HCT116 (cell line): ENCODE measurements at regions not wholly inside any gene's neighbourhood (a gene's known extent, or its start where the extent isn't known, plus 50 kb on each side); places are given as distances from the start of the nearest gene placed in this dataset.

ENCODE experiments used
- ATAC-seq: fragments of 200-7000 bp; cut with Tn5 transposase; 2 replicates; pipeline ENCODE4 v1.9.1; 2020; ENCODE audit warnings: mild to moderate bottlenecking, moderate library complexity
- BruUV-seq: library from RNA; stranded (reverse); fragments of 400-500 nt; replicated peaks from 2 replicates; lab custom pipeline; 2021; lab: Mats Ljungman, UMichigan
- CTCF ChIA-PET: fragments of 300-600 bp; sonication (Branson Sonifier 250); formaldehyde crosslinking; loops from one replicate; lab custom pipeline; 2021; ENCODE audit warnings: antibody characterized with exemption; lab: Charles Lee
- POLR2A ChIA-PET: fragments of 300-600, 350-600 bp; sonication (Branson Sonifier 250); formaldehyde crosslinking; loops from one replicate; lab custom pipeline; 2021; ENCODE audit warnings: antibody characterized with exemption; lab: Charles Lee
- RAD21 ChIA-PET, 2 experiments: fragments of 300-600 bp; sonication (Branson Sonifier 250); formaldehyde crosslinking; loops; one replicate each; lab custom pipeline; 2023; ENCODE audit warnings: low total read pairs in 2 of 2; ENCODE audit not compliant: uncharacterized antibody in 2 of 2, unreplicated experiment in 2 of 2, low non-redundant PET in 1 of 2; lab: Charles Lee
- DNase-seq: peaks from one replicate; pipeline ENCODE4 v3.0.0-alpha.2; 2010; ENCODE audit warnings: low read depth, low spot score
- H2AFZ ChIP-seq: fragments of 200-600 bp; shearing (Covaris generic), sonication (generic); 2 replicates; pipeline ENCODE4 v1.6.1; 2017; ENCODE audit warnings: low read depth, mixed run types, mixed read lengths, antibody characterized with exemption, low read length; ENCODE audit not compliant: poor library complexity, severe bottlenecking
- H3K27ac ChIP-seq: 2 replicates; pipeline ENCODE4 v1.5.1; 2012; ENCODE audit warnings: low read depth, low read length
- H3K27me3 ChIP-seq: fragments of 200-600 bp; sonication (generic); 2 replicates; pipeline ENCODE4 v1.6.1; 2016; ENCODE audit warnings: mixed run types, low read length, mixed read lengths; ENCODE audit not compliant: insufficient read depth
- H3K36me3 ChIP-seq, 2 experiments: fragments of 200-500 bp in 1 of 2; fragments of 200-600 bp in 1 of 2; sonication (Bioruptor generic) in 1 of 2; sonication (generic) in 1 of 2; 2 replicates each; pipeline versions ENCODE4 v1.5.1 to v1.6.1; 2014 to 2016; ENCODE audit warnings: low read length in 2 of 2, inconsistent platforms in 1 of 2, mixed read lengths in 1 of 2, mixed run types in 1 of 2; ENCODE audit not compliant: insufficient read depth in 2 of 2, control insufficient read depth in 1 of 2
- H3K4me1 ChIP-seq, 2 experiments: fragments of 200-600 bp in 1 of 2; sonication (generic) in 1 of 2; 2 replicates each; pipeline versions ENCODE4 v1.5.1 to v1.6.1; 2012 to 2017; ENCODE audit warnings: low read length in 2 of 2, inconsistent platforms in 1 of 2, mild to moderate bottlenecking in 1 of 2, mixed read lengths in 1 of 2, mixed run types in 1 of 2, moderate library complexity in 1 of 2; ENCODE audit not compliant: insufficient read depth in 2 of 2, control insufficient read depth in 1 of 2
- H3K4me2 ChIP-seq: fragments of 200-600 bp; sonication (generic); 2 replicates; pipeline ENCODE4 v1.6.1; 2017; ENCODE audit warnings: mixed run types, low read length, mixed read lengths
- H3K4me3 ChIP-seq, 2 experiments: fragments of 200-600 bp in 1 of 2; sonication (generic) in 1 of 2; replicated peaks in 1 of 2; 2 replicates each; pipeline ENCODE4 v1.5.1; 2011 to 2016; ENCODE audit warnings: low read length in 2 of 2, control low read depth in 1 of 2, low read depth in 1 of 2, mild to moderate bottlenecking in 1 of 2, mixed read lengths in 1 of 2, mixed run types in 1 of 2
- H3K79me2 ChIP-seq: fragments of 200-600 bp; sonication (generic); 2 replicates; pipeline ENCODE4 v1.6.1; 2017; ENCODE audit warnings: mild to moderate bottlenecking, mixed run types, low read length, moderate library complexity, mixed read lengths; ENCODE audit not compliant: insufficient read depth
- H3K9ac ChIP-seq: fragments of 200-600 bp; sonication (generic); 2 replicates; pipeline ENCODE4 v1.6.1; 2016; ENCODE audit warnings: low read length, mixed read lengths
- H3K9me2 ChIP-seq: fragments of 200-600 bp; sonication (generic), shearing (Covaris generic); 2 replicates; pipeline ENCODE4 v1.6.1; 2017; ENCODE audit warnings: mixed run types, mild to moderate bottlenecking, moderate library complexity; ENCODE audit not compliant: insufficient read depth
- H3K9me3 ChIP-seq, 2 experiments: fragments of 200-500 bp in 1 of 2; fragments of 200-600 bp in 1 of 2; sonication (Bioruptor generic) in 1 of 2; sonication (generic) in 1 of 2; 2 replicates each; pipeline ENCODE4 v1.6.1; 2014 to 2017; ENCODE audit warnings: low read length in 2 of 2, mixed read lengths in 2 of 2, inconsistent platforms in 1 of 2, low read depth in 1 of 2, mild to moderate bottlenecking in 1 of 2, mixed run types in 1 of 2, moderate library complexity in 1 of 2; ENCODE audit not compliant: control insufficient read depth in 1 of 2, insufficient read depth in 1 of 2
- H4K20me1 ChIP-seq: fragments of 200-600 bp; sonication (generic), shearing (Covaris generic); 2 replicates; pipeline ENCODE4 v1.6.1; 2017; ENCODE audit warnings: mixed run types, mild to moderate bottlenecking, moderate library complexity; ENCODE audit not compliant: insufficient read depth
- CEBPB ChIP-seq: IDR thresholded peaks from 2 replicates; pipeline ENCODE4 v1.6.1; 2012; ENCODE audit warnings: low read depth
- EGR1 ChIP-seq: IDR thresholded peaks from 2 replicates; pipeline ENCODE4 v1.6.1; 2012; ENCODE audit warnings: low read depth
- ELF1 ChIP-seq: IDR thresholded peaks from 2 replicates; pipeline ENCODE4 v1.6.1; 2012; ENCODE audit warnings: low read depth, borderline replicate concordance
- EZH2 ChIP-seq: fragments of 200-600 bp; sonication (generic); IDR thresholded peaks from 2 replicates; pipeline ENCODE4 v1.6.1; 2017; ENCODE audit warnings: antibody characterized with exemption, mixed run types
- JUND ChIP-seq: IDR thresholded peaks from 2 replicates; pipeline ENCODE4 v1.6.1; 2012
- POLR2A ChIP-seq: IDR thresholded peaks from 2 replicates; pipeline ENCODE4 v1.7.0; 2011; ENCODE audit warnings: borderline replicate concordance; ENCODE audit not compliant: insufficient read depth, insufficient read length; ENCODE audit errors: extremely low read depth
- SIN3A ChIP-seq: IDR thresholded peaks from 2 replicates; pipeline ENCODE4 v1.6.1; 2012; ENCODE audit warnings: low read depth
- SP1 ChIP-seq: IDR thresholded peaks from 2 replicates; pipeline ENCODE4 v1.6.1; 2012; ENCODE audit warnings: low read depth
- SRF ChIP-seq: IDR thresholded peaks from 2 replicates; pipeline ENCODE4 v1.6.1; 2012; ENCODE audit warnings: low read depth
- TCF7L2 ChIP-seq: IDR thresholded peaks from 2 replicates; pipeline ENCODE4 v1.7.0; 2011; ENCODE audit warnings: borderline replicate concordance, inconsistent platforms; ENCODE audit not compliant: insufficient read depth, insufficient read length; ENCODE audit errors: extremely low read depth
- YY1 ChIP-seq: IDR thresholded peaks from 2 replicates; pipeline ENCODE4 v1.6.1; 2011; ENCODE audit warnings: low read length, low read depth, moderate library complexity, mild to moderate bottlenecking; ENCODE audit not compliant: insufficient replicate concordance; ENCODE audit errors: extremely low read depth
- ZFX ChIP-seq: fragments of 450-650 bp; IDR thresholded peaks from 2 replicates; pipeline ENCODE4 v1.6.1; 2017
- ZNF274 ChIP-seq: fragments of 200-500 bp; sonication (Bioruptor generic); IDR thresholded peaks from 2 replicates; pipeline ENCODE4 v1.6.1; 2014; ENCODE audit warnings: mild to moderate bottlenecking, low read depth, low read length, inconsistent platforms
- intact Hi-C: fragments of 100-400 bp; cut with micrococcal nuclease; formaldehyde crosslinking; loops from 2 replicates; pipeline ENCODE4 v1.10.0; 2022
- TF ChIP-seq, protein P1 (sequence below), 3 experiments: fragments of 200-600 bp in 1 of 3; sonication (generic) in 1 of 3; IDR thresholded peaks in 2 of 3; conservative IDR thresholded peaks in 1 of 3; 2 replicates each; pipeline ENCODE4 v1.5.1; 2012 to 2017; ENCODE audit warnings: low read depth in 2 of 3, low read length in 2 of 3, antibody characterized with exemption in 1 of 3, borderline replicate concordance in 1 of 3, control low read depth in 1 of 3, mild to moderate bottlenecking in 1 of 3, mixed read lengths in 1 of 3, mixed run types in 1 of 3, moderate library complexity in 1 of 3; ENCODE audit not compliant: insufficient read depth in 1 of 3
- TF ChIP-seq, protein P2 (sequence below): IDR thresholded peaks from 2 replicates; pipeline ENCODE4 v1.6.1; 2012

DNA sequence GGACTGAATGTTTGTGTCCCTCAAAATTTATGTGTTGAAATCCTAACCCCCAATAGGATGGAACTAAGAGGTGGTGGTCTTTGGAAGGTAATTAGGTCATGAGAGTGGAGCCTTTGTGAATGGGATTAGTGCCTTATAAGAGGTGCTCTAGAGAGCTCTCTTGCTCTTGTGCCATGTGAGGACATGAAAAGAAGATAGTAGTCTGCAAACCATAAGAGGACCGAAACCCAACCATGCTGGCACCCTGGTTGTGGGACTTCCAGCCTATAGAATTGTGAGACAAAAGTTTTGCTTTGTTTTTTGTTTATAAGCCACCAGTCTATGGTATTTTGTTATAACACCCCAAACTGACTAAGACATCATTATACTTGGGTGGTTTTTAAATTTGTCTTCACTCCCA is 417.1 kb downstream of the ANKRD50 start:
- no peaks in the 10 kb centered on the region for H3K36me3 ChIP-seq
- H3K9me2 ChIP-seq = no peaks in the 10 kb centered on the region
- H3K4me1 ChIP-seq = no peaks in the 10 kb centered on the region
- no peaks in the 10 kb centered on the region for H3K9me3 ChIP-seq
- no peak for TF ChIP-seq ELF1
- TF ChIP-seq SP1 = no peak
- TF ChIP-seq TCF7L2 = no peak
- TF ChIP-seq ZFX = no peak
- no peak for TF ChIP-seq JUND
- TF ChIP-seq SIN3A = no peak
- no peak for TF ChIP-seq POLR2A
- TF ChIP-seq, protein P1, sequence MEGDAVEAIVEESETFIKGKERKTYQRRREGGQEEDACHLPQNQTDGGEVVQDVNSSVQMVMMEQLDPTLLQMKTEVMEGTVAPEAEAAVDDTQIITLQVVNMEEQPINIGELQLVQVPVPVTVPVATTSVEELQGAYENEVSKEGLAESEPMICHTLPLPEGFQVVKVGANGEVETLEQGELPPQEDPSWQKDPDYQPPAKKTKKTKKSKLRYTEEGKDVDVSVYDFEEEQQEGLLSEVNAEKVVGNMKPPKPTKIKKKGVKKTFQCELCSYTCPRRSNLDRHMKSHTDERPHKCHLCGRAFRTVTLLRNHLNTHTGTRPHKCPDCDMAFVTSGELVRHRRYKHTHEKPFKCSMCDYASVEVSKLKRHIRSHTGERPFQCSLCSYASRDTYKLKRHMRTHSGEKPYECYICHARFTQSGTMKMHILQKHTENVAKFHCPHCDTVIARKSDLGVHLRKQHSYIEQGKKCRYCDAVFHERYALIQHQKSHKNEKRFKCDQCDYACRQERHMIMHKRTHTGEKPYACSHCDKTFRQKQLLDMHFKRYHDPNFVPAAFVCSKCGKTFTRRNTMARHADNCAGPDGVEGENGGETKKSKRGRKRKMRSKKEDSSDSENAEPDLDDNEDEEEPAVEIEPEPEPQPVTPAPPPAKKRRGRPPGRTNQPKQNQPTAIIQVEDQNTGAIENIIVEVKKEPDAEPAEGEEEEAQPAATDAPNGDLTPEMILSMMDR (IDR thresholded peaks at IDR 0.05 in 2 of 3, conservative IDR thresholded peaks at IDR 0.05 in 1 of 3; ENCODE audit: borderline replicate concordance in 1 of 3, insufficient read depth in 1 of 3, low read depth in 2 of 3, low read length in 2 of 3) = no peak
- no peak for TF ChIP-seq EGR1
- TF ChIP-seq, protein P2, sequence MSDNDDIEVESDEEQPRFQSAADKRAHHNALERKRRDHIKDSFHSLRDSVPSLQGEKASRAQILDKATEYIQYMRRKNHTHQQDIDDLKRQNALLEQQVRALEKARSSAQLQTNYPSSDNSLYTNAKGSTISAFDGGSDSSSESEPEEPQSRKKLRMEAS = no peak
- no peak for TF ChIP-seq YY1
- TF ChIP-seq CEBPB = no peak
- TF ChIP-seq EZH2 = no peak
- TF ChIP-seq SRF = no peak
- TF ChIP-seq ZNF274 = no peak
- TF ChIP-seq, all 23 proteins: peak for 0
- RAD21 ChIA-PET = no interaction called here
- Histone ChIP-seq H3K9ac (no peak overlapping the region), H3K79me2 (no peaks in the 10 kb centered on the region), H2AFZ (no peak overlapping the region), H3K4me2 (no peak overlapping the region), H3K4me3 (no peak overlapping the region), H3K27me3 (no peaks in the 10 kb centered on the region), H4K20me1 (no peaks in the 10 kb centered on the region), H3K27ac (no peak overlapping the region)
- intact Hi-C loops = no loop called here
- DNase-seq = no peak
- POLR2A ChIA-PET = no interaction called here
- no TSS peak for BruUV-seq
- no peak for ATAC-seq
- CTCF ChIA-PET = no interaction called here
